Fibroblast of upper back skin (primary cell): ENCODE measurements at regions not wholly inside any gene's neighbourhood (a gene's known extent, or its start where the extent isn't known, plus 50 kb on each side); places are given as distances from the start of the nearest gene placed in this dataset.

ENCODE experiments used
- DNase-seq: peaks from one replicate; pipeline ENCODE4 v3.0.0-alpha.2; 2013

DNA sequence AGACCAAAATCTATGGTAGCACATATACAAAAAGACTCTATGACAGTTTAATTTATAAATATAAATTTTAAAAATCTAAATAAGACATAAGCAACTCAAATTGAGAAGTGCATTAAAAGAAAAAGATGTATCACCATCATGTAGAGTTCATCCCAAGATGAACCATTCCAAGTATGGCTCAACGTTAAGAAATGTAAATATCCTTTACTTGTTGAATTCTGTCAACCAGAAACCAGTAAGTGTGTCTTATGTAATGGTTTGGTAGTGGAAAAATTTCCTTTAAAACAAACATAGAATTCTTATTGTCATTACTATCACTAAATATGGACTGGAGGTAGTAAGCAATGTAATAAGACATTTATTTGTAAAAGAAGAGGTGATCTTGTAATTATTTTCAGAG, 87.3 kb downstream of the YIPF5 start:
- no peak for DNase-seq

DNA sequence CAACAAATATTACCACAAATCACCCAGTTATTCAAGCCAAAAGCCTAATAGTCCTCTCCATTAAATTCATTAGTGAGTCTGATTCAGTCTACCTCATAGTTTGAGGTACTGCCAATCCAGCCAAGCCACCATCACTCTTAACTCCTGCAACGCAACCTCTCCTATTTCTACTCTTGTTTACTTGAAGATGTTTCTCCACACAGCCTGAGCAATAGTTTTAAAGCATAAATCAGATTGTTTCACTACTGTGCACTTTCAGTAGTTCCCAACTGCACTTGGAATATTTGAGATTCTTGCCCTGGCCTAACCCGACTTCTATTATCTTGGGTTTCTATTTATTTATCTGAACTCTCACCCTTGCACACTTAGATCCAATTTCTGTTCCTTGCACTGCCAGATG, 85.5 kb downstream of the YIPF5 start:
- no peak for DNase-seq

DNA sequence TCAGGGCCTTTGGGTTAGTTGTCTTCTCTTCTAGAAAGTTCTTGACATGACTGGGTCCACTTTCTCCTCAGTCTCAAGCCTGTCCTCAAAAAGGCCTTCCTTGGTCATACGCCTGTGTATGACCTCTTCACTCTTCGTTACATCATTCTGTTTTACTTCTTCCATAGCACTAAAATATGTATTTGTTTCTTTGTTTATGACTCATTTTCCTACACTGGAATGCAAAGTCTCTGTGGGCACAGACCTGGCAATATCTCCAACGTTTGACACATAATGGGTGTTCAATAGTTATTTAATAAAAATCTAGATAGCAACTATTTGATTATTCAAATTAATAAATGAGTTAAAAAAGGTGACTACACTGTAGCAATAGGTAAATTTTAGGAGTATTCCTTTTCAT, 85.1 kb downstream of the YIPF5 start:
- no peak for DNase-seq

DNA sequence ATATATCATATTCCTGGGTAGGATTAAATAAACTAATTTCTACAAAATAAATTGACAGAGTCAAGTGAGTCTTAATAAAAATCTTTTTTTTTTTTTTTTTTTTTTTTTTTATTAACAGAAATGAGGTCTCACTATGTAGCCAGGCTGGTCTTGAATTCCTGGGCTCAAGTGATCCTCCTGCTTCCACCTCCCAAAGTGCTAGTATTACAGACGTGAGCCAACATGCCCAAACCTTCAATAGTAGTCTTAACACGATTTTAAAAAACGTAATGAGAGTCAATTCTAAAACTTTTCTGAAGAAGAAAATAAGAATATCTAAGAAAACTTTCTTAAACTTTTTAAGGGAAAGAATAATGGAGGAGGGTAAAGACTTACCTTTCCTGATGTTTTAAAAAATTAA, 84.2 kb downstream of the YIPF5 start:
- no peak for DNase-seq

DNA sequence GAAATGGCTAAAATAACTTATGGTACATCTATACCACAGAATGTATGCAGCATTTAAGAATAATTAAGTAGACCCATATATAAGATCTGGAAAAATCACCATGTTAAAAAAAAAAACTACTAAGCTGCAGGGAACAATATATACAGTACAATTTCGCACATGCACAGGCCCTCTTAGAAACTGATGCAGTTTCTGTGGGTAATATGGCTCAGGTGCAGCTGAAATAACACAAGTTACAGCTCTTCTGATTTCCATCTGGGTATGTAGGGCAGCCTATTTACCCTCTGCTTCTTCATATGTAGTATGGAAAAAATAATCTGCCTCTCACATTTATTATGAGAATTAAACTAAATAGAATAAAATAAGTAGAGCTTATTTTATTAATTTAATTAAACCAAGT, 82.9 kb downstream of the YIPF5 start:
- DNase-seq, result no peak

DNA sequence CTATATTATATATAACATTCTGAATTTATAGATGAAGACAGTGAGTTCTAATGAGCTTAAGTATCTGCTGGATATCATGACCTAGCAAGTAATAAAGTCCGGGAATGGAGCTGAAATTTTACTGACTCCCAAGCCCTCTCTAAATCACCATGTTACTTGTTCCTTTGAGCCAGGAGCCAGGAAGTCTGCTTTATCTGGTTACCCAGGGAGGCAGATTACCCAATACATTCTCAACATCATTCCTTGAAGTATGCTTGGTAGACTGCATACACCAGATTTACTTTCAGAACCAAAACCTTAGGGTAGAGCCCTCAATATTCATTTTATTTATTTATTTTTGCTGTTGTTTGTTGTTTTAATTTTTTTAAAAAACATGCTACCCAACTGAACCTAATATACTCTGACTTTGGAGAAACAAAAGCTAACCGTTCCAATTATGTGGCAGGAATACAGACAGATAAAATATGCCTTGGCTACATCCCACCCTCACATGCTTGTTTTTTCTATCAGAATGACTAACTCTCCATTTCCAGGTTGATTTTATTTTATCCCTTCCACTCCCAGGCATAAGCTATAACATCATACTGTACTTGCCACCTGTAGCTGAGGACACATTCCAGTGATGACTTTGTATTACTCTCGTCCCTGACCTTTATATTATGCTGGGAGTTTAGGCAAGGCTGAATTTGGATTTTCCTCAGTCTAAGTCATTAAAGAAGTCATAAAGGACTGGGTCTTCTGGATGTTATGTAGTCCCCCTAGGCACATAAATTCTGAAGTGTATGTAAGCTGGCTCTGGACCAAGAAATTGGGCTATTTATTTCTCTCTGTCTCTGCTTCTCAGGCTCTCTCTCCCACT, 82.0 kb downstream of the YIPF5 start:
- peak; percentile 37 for DNase-seq

DNA sequence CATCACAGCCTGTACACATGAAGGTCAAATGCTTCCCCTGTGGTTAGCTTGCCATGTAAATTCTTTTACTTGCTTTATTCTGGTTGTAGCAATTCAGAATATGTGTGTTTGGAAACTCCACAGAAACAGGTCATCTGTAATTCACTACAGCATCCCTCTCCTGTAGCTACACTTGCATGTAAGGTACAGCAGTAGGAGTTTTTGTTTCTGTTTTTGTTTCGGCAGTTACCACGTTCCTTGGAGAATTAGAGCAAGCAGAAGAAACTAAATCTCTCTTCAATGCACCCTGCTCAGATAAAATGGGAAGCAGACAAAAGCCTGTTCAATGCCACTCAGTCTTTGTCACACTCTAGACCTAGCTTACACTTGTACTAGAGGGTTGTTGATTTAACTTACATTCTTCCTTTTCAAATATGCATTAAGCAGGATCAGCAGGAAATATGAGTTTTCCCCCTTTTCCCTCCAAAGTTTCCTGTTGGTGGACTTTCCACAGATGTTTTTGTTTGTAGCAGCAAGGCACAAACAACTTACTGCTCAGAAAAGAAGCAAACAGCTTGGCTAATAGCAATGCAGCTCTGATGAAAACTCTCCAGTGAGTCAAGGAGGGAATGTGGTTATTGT, 80.9 kb downstream of the YIPF5 start:
- peak; percentile 32 for DNase-seq

DNA sequence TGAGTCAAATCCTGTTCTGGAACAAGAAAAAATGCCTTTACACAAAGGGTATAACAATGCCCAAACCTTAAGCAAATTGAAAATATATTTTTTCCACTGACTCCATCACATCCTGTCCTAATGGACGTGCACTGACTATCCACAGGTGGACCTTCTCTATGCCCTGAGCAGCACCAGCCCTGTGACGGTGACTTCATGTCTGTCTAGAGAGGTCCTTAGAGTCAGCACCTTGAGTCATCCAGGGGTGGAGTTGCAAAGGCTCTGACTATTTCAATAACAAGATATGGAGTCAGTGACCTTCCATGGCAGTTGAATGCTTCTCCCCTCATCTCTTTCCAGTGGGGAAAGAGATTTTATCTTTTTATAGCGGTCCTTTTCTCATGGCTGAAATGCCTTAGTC, 78.0 kb downstream of the YIPF5 start:
- DNase-seq, result no peak

DNA sequence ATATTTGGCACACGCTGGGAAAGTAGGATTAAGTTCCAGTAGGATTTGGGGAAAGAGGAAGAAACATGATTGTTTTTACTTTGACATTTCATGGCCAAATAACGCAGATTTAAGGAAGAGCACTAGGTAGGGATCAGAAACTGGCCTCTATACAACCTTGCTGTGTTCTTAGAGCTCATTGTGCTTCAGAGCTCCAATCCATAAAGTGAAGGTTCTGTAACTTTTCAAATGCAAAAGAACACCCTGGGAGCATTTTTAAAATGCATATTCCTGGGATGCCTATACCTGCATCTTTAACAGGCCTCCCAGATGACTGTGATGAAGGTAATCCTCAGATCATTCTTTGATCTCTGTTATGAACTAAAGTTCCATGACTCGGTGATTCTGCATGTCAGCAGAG, 77.1 kb downstream of the YIPF5 start:
- DNase-seq, result no peak

DNA sequence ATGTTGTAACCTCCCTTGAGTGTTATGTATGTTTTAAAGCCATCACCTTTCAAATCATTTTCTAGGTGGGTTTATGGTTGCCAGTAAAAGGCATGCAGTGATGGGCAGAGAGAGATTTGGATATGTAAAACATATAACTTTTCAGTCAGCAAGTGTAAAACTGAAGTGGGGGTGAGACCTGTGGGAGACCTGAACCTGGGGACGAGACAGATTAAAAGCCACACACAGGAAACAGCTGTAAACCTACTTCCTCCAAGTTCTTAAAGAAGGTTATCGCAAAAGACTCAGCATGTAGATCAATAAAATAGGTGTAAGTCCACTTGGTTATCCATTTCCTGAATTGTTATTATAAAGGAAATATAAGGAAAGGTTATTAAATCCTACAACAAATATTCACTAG, 76.6 kb downstream of the YIPF5 start:
- DNase-seq, result no peak

DNA sequence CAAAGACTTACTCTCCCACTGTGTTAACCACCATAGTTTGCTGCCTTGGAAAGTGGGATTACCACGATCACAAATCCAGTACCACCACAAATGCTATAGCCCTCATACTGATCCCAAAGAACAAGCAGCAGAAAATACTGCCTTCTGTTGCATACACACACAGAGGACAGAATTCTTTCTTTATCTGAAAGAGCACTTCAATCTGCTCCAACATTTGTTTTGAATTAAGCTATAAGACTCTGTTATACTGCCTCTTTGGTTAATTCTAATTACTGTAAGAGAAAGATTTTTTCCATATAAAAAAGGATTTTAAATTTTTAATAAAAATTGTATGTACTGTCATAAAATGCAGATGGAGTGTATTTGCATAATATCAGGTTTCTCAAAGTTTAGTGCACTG, 69.8 kb downstream of the YIPF5 start:
- no peak for DNase-seq

DNA sequence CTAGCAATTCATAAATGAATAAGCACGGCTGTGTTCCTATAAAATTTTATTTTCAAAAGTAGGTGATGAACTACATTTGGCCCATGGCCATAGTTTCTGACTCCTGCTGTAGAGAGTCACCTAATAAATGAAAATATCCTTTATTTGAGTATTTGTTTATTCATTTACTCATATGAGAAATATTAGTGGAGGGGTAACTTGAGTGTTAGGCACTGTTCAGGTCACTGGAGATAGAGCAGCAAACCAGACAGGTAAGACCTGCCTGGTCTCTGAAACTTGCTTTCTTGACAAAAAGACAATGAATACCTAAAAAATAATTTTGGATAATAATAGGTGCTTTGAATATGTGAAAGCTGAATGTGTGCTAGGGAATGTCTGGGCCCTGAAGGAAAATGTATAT, 68.8 kb downstream of the YIPF5 start:
- DNase-seq, result no peak

DNA sequence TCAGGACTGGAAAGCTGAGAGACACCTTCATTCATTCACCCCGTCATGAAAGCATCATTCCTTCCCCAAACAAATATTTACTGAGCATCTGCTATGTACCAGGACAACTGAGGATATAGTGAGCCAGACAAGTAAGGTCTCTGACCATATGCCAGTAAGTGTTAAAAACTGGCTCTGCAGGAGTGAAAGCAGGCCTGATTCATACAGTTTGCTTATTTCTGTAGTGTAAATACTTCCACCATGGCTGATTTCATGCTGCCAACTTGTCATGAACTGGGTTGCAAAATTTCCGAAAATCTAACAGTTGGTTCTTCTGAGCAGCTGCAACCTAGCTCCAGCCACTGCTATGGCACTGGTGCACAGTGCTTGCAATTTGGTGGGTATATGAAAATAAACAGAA, 68.1 kb downstream of the YIPF5 start:
- DNase-seq, result no peak

DNA sequence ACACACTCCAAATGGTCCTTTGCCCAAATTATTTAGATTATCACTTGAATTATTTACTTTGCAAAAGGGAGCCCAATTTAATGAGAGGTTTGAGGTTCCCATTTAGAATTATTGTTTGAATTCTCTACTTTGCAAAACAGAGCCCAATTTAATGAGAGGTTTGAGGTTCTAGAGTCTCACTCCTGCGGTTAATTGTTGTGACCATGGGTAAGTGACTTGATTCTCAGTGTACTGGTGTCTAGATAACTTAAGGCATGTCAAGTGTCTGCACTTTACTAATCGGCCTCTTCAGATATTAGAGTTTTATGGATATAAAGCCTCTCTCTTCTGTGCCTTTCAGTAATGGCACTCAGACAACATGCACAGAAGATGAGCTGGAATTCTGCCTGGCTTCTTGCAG, 67.5 kb downstream of the YIPF5 start:
- no peak for DNase-seq

DNA sequence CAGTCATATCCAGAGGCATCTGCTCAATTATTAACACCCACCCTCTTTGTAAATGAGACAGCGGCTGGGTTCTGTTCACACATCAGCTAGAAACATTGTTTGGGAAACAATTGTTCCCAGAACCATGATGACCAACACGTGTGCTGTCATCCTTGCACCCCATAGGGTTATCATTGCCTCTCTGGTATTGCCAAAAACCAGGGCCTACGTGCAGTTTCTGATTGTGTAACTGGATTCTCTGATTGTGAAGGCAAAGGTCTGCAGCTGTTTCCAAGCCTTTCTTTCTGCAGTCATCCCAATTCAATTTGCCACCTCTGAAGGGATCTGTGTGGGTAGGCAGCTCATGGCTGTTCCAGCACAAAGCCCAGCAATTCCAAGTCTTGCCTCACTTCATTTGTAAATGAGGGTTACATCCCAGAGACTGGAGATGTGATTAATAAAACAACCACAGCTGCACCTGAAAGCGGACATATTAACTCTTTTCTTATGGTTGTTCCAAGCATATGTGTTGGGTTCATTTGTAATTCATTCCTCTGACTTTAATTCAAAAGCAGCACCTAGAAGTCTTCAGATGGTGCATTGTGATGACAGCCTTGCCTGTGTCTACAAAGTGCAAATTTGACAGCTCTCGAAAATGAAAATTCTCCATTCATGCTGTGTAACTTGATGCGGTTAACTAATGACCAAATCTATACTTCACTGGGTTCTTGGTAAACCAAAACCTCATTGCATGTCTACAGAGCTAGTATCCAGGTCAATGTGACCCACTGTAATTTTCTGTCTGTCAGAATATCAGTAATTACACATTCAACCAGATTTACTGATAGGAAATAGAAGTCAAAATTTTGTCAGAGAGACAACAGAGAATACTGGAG, 66.6 kb downstream of the YIPF5 start:
- no peak for DNase-seq

DNA sequence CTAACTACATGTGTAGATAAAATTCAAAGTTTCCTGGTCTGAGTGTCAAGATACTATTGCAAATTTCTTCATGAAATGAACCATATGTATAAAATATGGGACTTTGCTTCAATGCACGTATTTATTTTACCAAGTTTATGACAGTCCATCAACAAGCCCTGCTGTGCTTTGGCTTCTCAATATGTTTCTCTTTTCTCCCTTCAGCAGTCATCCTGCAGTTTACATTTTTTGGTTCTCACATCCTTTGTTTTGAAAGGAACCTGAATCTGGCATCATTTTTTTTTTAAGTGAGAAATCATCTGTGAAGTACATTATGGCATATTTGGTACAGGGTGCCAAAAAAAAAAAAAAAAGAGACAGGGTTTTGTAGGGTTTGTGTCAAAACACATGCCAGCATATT, 65.1 kb downstream of the YIPF5 start:
- DNase-seq, result no peak

DNA sequence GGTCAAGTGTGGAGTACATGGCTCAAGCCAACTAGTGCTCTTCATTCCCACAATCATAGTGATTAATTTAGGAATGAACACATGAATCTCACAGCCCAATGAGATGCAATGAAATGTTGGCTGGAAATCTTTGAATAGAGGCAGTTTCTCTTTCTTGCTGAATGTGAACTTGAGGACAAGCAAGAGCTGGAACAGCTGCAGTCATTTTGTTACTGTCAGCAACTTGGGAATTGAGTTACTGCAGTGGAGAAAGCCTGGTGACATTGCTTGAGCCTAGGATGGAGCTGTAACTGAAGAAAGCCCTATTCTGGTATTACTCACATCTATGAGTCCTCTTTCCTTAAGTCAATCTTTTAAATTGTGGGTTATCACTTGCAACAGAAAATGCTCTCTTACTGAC, 62.3 kb downstream of the YIPF5 start:
- no peak for DNase-seq
